ENCODE measurements at regions not wholly inside any gene's neighbourhood (a gene's known extent, or its start where the extent isn't known, plus 50 kb on each side); places are given as distances from the start of the nearest gene placed in this dataset.

- no peaks in the 10 kb centered on the region for H3K27me3 Mint-ChIP-seq
- no peak for DNase-seq (ENCODE audit: low spot score, unreplicated experiment)
- no peaks in the 10 kb centered on the region for H3K36me3 Mint-ChIP-seq (ENCODE audit: insufficient read depth)
- H3K4me3 Mint-ChIP-seq (ENCODE audit: low read depth): no peak overlapping the region
- H3K27ac Mint-ChIP-seq: no peak overlapping the region
- no peaks in the 10 kb centered on the region for H3K4me1 Mint-ChIP-seq (ENCODE audit: low read depth)
- TF ChIP-seq CTCF (IDR thresholded peaks at IDR 0.05; ENCODE audit: unreplicated experiment): no peak
- H3K9me3 Mint-ChIP-seq (ENCODE audit: low read depth): peaks cover 4% of the 10 kb centered on the region
Measured at GRCh38 chr16:22614271-22614947, 103.7 kb downstream of the NPIPB5 start.

- no peak overlapping the region for H3K4me3 Mint-ChIP-seq (ENCODE audit: low read depth)
- H3K4me1 Mint-ChIP-seq (ENCODE audit: low read depth): no peaks in the 10 kb centered on the region
- H3K27me3 Mint-ChIP-seq: no peaks in the 10 kb centered on the region
- TF ChIP-seq CTCF (IDR thresholded peaks at IDR 0.05; ENCODE audit: unreplicated experiment): no peak
- no peak overlapping the region for H3K27ac Mint-ChIP-seq
- no peak for DNase-seq (ENCODE audit: low spot score, unreplicated experiment)
- H3K9me3 Mint-ChIP-seq (ENCODE audit: low read depth): peaks cover 4% of the 10 kb centered on the region
- no peaks in the 10 kb centered on the region for H3K36me3 Mint-ChIP-seq (ENCODE audit: insufficient read depth)
Measured at GRCh38 chr16:22618842-22619241, 108.2 kb downstream of the NPIPB5 start.

- Mint-ChIP-seq H3K4me3 (ENCODE audit: low read depth) (no peak overlapping the region), H3K27me3 (no peaks in the 10 kb centered on the region), H3K9me3 (ENCODE audit: low read depth) (no peaks in the 10 kb centered on the region), H3K4me1 (ENCODE audit: low read depth) (no peaks in the 10 kb centered on the region), H3K36me3 (ENCODE audit: insufficient read depth) (no peaks in the 10 kb centered on the region), H3K27ac (no peak overlapping the region)
- DNase-seq (ENCODE audit: low spot score, unreplicated experiment): no peak
- TF ChIP-seq CTCF (IDR thresholded peaks at IDR 0.05; ENCODE audit: unreplicated experiment): no peak
Measured at GRCh38 chr16:22621586-22622155, 111.0 kb downstream of the NPIPB5 start.

GRCh38 chr16:22622703-22623102 lies 112.0 kb downstream of the NPIPB5 start:
- TF ChIP-seq CTCF (IDR thresholded peaks at IDR 0.05; ENCODE audit: unreplicated experiment): no peak
- Mint-ChIP-seq H3K27ac (no peak overlapping the region), H3K27me3 (no peaks in the 10 kb centered on the region), H3K9me3 (ENCODE audit: low read depth) (no peaks in the 10 kb centered on the region), H3K36me3 (ENCODE audit: insufficient read depth) (no peaks in the 10 kb centered on the region), H3K4me3 (ENCODE audit: low read depth) (no peak overlapping the region), H3K4me1 (ENCODE audit: low read depth) (no peaks in the 10 kb centered on the region)
- DNase-seq (ENCODE audit: low spot score, unreplicated experiment): no peak

GRCh38 chr16:22623351-22623781 lies 112.7 kb downstream of the NPIPB5 start:
- no peaks in the 10 kb centered on the region for H3K4me1 Mint-ChIP-seq (ENCODE audit: low read depth)
- H3K4me3 Mint-ChIP-seq (ENCODE audit: low read depth): no peak overlapping the region
- H3K27ac Mint-ChIP-seq: no peak overlapping the region
- no peaks in the 10 kb centered on the region for H3K27me3 Mint-ChIP-seq
- H3K36me3 Mint-ChIP-seq (ENCODE audit: insufficient read depth): no peaks in the 10 kb centered on the region
- TF ChIP-seq CTCF (IDR thresholded peaks at IDR 0.05; ENCODE audit: unreplicated experiment): no peak
- H3K9me3 Mint-ChIP-seq (ENCODE audit: low read depth): no peaks in the 10 kb centered on the region
- DNase-seq (ENCODE audit: low spot score, unreplicated experiment): no peak

All from progenitor cell of endocrine pancreas (in vitro differentiated cells).